HepG2 (cell line): ENCODE measurements at regions not wholly inside any gene's neighbourhood (a gene's known extent, or its start where the extent isn't known, plus 50 kb on each side); places are given as distances from the start of the nearest gene placed in this dataset.

Experiments
- ATAC-seq: fragments of 200-7000 bp; cut with Tn5 transposase; 3 replicates; pipeline ENCODE4 v1.9.1; 2020; ENCODE audit warnings: mild to moderate bottlenecking, moderate library complexity
- BruUV-seq: library from RNA; stranded (reverse); fragments of 400-500 nt; replicated peaks from 2 replicates; lab custom pipeline; 2021; lab: Mats Ljungman, UMichigan
- CTCF ChIA-PET: fragments of 300-600 bp; formaldehyde crosslinking; extraction: SDS; loops from one replicate; lab custom pipeline; 2021; ENCODE audit warnings: low total read pairs, inconsistent platforms, low intra/inter-chr PET ratio; lab: Yijun Ruan, JAX
- POLR2A ChIA-PET: fragments of 350-600 bp; sonication (Branson Sonifier 250); formaldehyde crosslinking; loops from one replicate; lab custom pipeline; 2020; ENCODE audit warnings: antibody characterized with exemption, inconsistent platforms; lab: Yijun Ruan, JAX
- DNase-seq: peaks from one replicate; pipeline ENCODE4 v3.0.0-alpha.2; 2015; ENCODE audit warnings: low spot score
- FAIRE-seq: peaks from 3 replicates; lab custom pipeline; 2011; peaks lifted over from hg19 to GRCh38; lab: Jason Lieb, UNC
- H2AFZ ChIP-seq: one replicate; pipeline ENCODE4 v1.6.1; 2011; ENCODE audit warnings: low read length, inconsistent platforms
- H3K27ac ChIP-seq: fragments of 300-600 bp; 3 replicates; pipeline ENCODE4 v1.8.0; 2011; ENCODE audit warnings: mixed run types, mild to moderate bottlenecking, mixed read lengths, low read length, inconsistent platforms; ENCODE audit not compliant: insufficient read depth; ENCODE audit errors: extremely low read length
- H3K27me3 ChIP-seq, 2 experiments: fragments of 200-600 bp in 1 of 2; 2 replicates in 1 of 2; 3 replicates in 1 of 2; pipeline versions ENCODE4 v1.6.0 to v1.8.0; 2011; ENCODE audit warnings: low read length in 2 of 2, mild to moderate bottlenecking in 2 of 2, moderate library complexity in 2 of 2, inconsistent platforms in 1 of 2; ENCODE audit not compliant: insufficient read depth in 2 of 2, control insufficient read depth in 1 of 2
- H3K36me3 ChIP-seq, 2 experiments: fragments of 200-600 bp in 1 of 2; replicated peaks in 1 of 2; 2 replicates in 1 of 2; 3 replicates in 1 of 2; pipeline versions ENCODE4 v1.5.1 to v1.8.0; 2011; ENCODE audit warnings: low read length in 2 of 2, inconsistent platforms in 1 of 2; ENCODE audit not compliant: insufficient read depth in 2 of 2, control insufficient read depth in 1 of 2
- H3K4me1 ChIP-seq: 2 replicates; pipeline ENCODE4 v1.5.1; 2012; ENCODE audit warnings: low read length, inconsistent platforms; ENCODE audit not compliant: insufficient read depth
- H3K4me2 ChIP-seq: 2 replicates; pipeline ENCODE4 v1.6.0; 2011; ENCODE audit warnings: low read depth, low read length, inconsistent platforms
- H3K4me3 ChIP-seq, 3 experiments: fragments of 200-600 bp in 1 of 3; sonication (generic), shearing (Covaris generic) in 1 of 3; replicated peaks in 1 of 3; 2 replicates each; pipeline ENCODE4 v1.5.1; 2011 to 2016; ENCODE audit warnings: low read length in 3 of 3, inconsistent platforms in 2 of 3, low read depth in 2 of 3, mild to moderate bottlenecking in 2 of 3, control low read depth in 1 of 3, mixed read lengths in 1 of 3; ENCODE audit not compliant: insufficient read depth in 1 of 3
- H3K79me2 ChIP-seq: one replicate; pipeline ENCODE4 v1.6.1; 2011; ENCODE audit warnings: low read length, inconsistent platforms; ENCODE audit not compliant: insufficient read depth
- H3K9ac ChIP-seq: 2 replicates; pipeline ENCODE4 v1.6.0; 2011; ENCODE audit warnings: mild to moderate bottlenecking, low read depth, low read length, inconsistent platforms; ENCODE audit not compliant: insufficient read depth
- H3K9me3 ChIP-seq: 2 replicates; pipeline ENCODE4 v1.5.1; 2012; ENCODE audit warnings: mild to moderate bottlenecking, low read length
- H4K20me1 ChIP-seq: 2 replicates; pipeline ENCODE4 v1.6.0; 2011; ENCODE audit warnings: inconsistent platforms, mild to moderate bottlenecking, low read length, moderate library complexity; ENCODE audit not compliant: insufficient read depth
- CEBPB ChIP-seq: IDR thresholded peaks from 2 replicates; pipeline ENCODE4 v1.6.1; 2011; ENCODE audit warnings: low read depth, low read length, improper control_type of control experiment, borderline replicate concordance
- CEBPG ChIP-seq: IDR thresholded peaks from 2 replicates; pipeline ENCODE4 v1.6.1; 2016
- RERE ChIP-seq: IDR thresholded peaks from 2 replicates; pipeline ENCODE4 v1.6.1; 2016; ENCODE audit warnings: low read depth, missing genetic modification reagents, missing compliant biosample characterization
- WGBS: methylation state at CpG from one replicate; pipeline ENCODE4 v1.1.6; 2017; ENCODE audit warnings: low lambda C conversion rate; 5-methylcytosine and 5-hydroxymethylcytosine counted together
- in situ Hi-C: cut with HindIII; loops from 2 replicates; pipeline ENCODE4 v1.10.0; 2017; ENCODE audit warnings: low pct_unique_long_range_greater_than_20kb; ENCODE audit not compliant: extremely low pct_ligation_motif_present
- intact Hi-C: fragments of 100-400 bp; cut with micrococcal nuclease; formaldehyde crosslinking; loops from one replicate; pipeline ENCODE4 v1.10.0; 2022; ENCODE audit not compliant: unreplicated experiment

DNA sequence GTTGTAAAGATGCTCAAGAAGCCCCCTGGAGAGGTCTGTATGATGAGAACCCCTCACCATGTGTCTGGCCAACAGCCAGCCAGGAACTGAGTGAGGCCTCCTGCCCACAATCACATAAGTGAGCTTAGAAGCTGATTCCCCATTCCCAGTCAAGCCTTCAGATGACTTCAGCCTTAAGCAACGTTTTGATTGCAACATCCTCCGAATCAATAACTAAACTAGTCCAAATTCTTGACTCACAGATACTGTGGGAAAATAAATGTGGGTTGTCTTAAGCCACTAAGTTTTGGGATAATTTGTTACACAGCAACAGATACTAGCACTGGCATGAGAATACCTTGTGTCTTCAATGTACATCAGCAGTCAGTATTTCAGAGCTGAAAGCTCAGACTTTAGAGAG is 54.5 kb upstream of the HS3ST4 start:
- no peak for DNase-seq
- Histone ChIP-seq H3K9ac (no peak overlapping the region), H2AFZ (no peak overlapping the region), H3K4me2 (no peak overlapping the region), H3K9me3 (no peaks in the 10 kb centered on the region), H3K79me2 (no peaks in the 10 kb centered on the region), H4K20me1 (no peaks in the 10 kb centered on the region), H3K4me3 (no peak overlapping the region), H3K4me1 (no peaks in the 10 kb centered on the region), H3K36me3 (no peaks in the 10 kb centered on the region), H3K27ac (no peak overlapping the region), H3K27me3 (peaks cover 0 to 1% of the 10 kb centered on the region in 2 experiments; a peak in 1 of 5 replicates)
- TF ChIP-seq RERE (CRISPR knock-in tag) = no peak
- TF ChIP-seq CEBPG (CRISPR knock-in tag) = peak; percentile 25; the same call in 1 of the 2 replicates
- TF ChIP-seq CEBPB = peak; percentile 82
- BruUV-seq = no TSS peak
- 0% methylated on average over 2 of the region's 2 CpGs for WGBS
- intact Hi-C loops = loop anchor here (5.0 kb wide), 1 partner anchor 1380 kb away; no protein-coding TSS in a partner anchor
- ChIA-PET POLR2A (no interaction called here), CTCF (no interaction called here)
- no peak for ATAC-seq
- in situ Hi-C loops = no loop called here
- no peak for FAIRE-seq
